Sciatic nerve (tissue), 2 donors: ENCODE measurements at regions not wholly inside any gene's neighbourhood (a gene's known extent, or its start where the extent isn't known, plus 50 kb on each side); places are given as distances from the start of the nearest gene placed in this dataset.

ENCODE experiments used
- ATAC-seq: fragments of 200-7000 bp; cut with Tn5 transposase; one replicate; pipeline ENCODE4 v1.9.1; 2020; ENCODE audit warnings: mild to moderate bottlenecking, moderate library complexity
- DNase-seq: peaks from one replicate; pipeline ENCODE4 v3.0.0-alpha.2; 2020; ENCODE audit warnings: low spot score
- intact Hi-C: fragments of 100-400 bp; cut with DNase I; formaldehyde crosslinking; loops from one replicate; pipeline ENCODE4 v1.14.2; 2022
- donor health status: DM: no; HTN: no; CAD: no.
- donor health status: DM: no; HTN: no; CAD: no.

DNA sequence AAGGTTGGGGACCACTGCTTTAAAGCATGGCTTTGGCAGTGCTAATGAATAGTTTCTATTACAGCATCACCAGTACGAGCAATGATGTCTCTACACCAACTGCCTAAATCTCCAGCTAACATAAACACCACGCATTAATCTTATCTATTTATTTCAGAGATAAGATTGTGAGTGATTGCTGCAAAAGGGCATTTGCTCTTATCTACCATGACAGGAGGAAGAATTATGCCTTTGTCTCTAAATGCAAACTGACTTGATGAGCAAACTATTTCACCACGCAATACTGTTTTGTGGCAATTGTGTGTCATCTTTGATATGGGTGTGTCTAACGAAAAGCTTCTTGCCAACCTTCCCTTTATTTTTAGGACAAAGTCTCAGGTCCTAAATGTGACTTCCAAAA is 684.9 kb downstream of the SORCS1 start:
- no peak for ATAC-seq
- no peak for DNase-seq
- intact Hi-C loops, result no loop called here

- intact Hi-C loops, result no loop called here
- DNase-seq (no peak), ATAC-seq (no peak)
These were observed 689.6 kb downstream of the SORCS1 start for GRCh38 chr10:106474876-106475275.

DNA sequence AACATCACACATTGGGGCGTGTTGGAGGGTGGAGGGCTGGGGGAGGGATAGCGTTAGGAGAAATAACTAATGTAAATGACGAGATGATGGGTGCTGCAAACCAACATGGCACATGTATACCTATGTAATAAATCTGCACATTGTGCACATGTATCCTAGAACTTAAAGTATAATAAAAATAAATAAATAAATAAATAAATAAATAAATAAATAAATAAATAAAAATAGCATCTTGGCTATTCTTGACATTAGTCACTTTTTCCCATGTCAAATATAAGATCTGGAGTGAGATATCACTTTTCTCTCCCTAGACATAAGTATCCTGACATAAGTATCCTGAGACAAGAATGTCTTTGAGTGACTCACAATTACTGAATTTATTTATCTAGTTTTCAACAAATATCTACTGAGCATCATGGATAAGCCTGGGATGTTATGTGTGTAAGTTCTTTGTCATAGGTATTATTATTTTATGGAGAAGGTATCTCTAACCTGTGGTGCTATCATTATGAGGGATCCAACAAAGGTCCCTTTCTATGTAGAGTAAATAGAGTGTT is 691.3 kb downstream of the SORCS1 start:
- ATAC-seq (no peak), DNase-seq (no peak)
- intact Hi-C loops, result no loop called here

- intact Hi-C loops, result no loop called here
- DNase-seq, result no peak
- ATAC-seq, result no peak
These were observed 697.0 kb downstream of the SORCS1 start for GRCh38 chr10:106467506-106467905.

DNA sequence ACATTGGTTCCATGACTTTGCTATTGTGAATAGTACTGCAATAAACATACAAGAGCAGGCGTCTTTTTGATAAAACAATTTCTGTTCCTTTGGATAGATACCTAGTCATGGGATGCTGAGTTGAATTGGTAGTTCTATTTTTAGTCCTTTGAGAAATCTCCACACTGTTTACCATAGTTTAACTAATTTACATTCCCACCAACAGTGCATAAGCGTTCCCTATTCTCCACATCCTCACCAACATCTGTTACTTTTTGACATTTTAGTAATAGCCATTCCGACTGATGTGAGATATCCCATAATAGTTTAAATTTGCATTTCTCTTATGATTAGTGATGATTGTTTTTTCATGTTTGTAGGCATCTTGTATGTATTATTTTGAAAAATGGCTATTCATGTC is 707.0 kb downstream of the SORCS1 start:
- ATAC-seq, result no peak
- intact Hi-C loops, result no loop called here
- DNase-seq, result no peak

GRCh38 chr10:106454233-106454632 is 710.3 kb downstream of the SORCS1 start:
- intact Hi-C loops, result no loop called here
- ATAC-seq (no peak), DNase-seq (no peak)

- ATAC-seq, result no peak
- intact Hi-C loops, result no loop called here
- DNase-seq, result no peak
These were observed 713.5 kb downstream of the SORCS1 start for GRCh38 chr10:106450966-106451365.

DNA sequence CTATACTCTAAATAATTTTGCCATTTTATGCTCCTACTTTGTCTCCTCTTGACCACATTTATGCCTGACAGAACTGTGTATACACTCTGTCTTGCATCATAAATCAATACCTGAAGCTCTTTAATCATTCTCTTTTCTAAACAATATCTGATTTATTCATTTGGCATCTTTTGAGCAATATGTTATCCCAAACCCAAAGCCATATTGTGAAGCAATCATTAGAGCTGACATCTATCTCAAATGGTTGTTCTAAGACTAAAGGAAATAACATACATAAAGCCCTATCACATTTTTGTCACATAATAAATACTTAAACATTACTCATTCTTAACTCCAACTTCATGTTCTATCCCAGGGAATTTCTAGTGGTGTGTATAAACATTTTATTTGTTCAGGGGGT is 717.6 kb downstream of the SORCS1 start:
- DNase-seq, result no peak
- intact Hi-C loops, result no loop called here
- ATAC-seq, result no peak

- DNase-seq, result no peak
- intact Hi-C loops, result no loop called here
- no peak for ATAC-seq
These were observed 722.3 kb downstream of the SORCS1 start for GRCh38 chr10:106442223-106442622.

GRCh38 chr10:106440767-106441166 is 723.7 kb downstream of the SORCS1 start:
- DNase-seq (no peak), ATAC-seq (no peak)
- intact Hi-C loops, result no loop called here

DNA sequence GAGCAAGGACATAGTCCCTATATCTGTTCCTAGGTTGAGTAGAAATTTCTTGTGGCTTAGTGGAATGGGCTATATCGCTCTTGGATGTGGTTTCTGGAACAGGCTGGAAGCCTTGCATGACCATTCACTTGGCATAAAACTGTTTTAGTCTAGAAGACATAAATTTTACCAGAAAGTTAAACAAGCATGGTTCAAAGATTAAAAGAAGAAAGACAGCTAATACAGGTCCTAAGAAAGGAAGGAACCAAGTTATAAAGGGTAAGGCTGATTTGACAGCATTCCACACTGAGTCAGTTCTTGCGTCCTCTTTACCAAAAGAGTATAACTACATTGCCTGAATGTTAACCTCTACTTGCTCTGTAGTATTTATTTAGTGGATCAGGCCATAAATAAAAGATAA is 724.2 kb downstream of the SORCS1 start:
- ATAC-seq (no peak), DNase-seq (no peak)
- intact Hi-C loops, result no loop called here

- no peak for ATAC-seq
- intact Hi-C loops, result no loop called here
- no peak for DNase-seq
These were observed 725.1 kb downstream of the SORCS1 start for GRCh38 chr10:106439366-106439765.

- DNase-seq (no peak), ATAC-seq (no peak)
- intact Hi-C loops, result no loop called here
These were observed 726.1 kb downstream of the SORCS1 start for GRCh38 chr10:106438386-106438785.

GRCh38 chr10:106436123-106436715 is 728.3 kb downstream of the SORCS1 start:
- DNase-seq (no peak), ATAC-seq (no peak)
- intact Hi-C loops, result no loop called here

DNA sequence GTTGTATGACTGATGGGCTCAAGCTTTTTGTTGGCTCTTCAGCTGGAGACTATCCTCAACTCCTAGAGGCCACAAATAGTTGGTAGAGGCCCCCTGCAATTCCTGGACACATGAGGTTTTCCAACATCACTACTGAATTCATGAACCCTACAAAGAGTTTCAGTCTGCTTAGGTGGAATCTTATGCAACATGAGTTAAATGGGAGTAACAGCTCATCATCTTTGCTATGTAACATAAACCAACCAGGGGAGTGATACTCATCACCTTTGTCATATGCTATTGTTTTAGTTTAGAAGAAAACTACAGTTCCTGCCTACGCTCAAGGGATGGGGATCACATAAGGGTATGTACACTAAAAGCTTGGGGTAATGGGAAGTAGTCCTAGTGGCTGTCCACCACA is 729.4 kb downstream of the SORCS1 start:
- no peak for DNase-seq
- ATAC-seq, result no peak
- intact Hi-C loops, result no loop called here

DNA sequence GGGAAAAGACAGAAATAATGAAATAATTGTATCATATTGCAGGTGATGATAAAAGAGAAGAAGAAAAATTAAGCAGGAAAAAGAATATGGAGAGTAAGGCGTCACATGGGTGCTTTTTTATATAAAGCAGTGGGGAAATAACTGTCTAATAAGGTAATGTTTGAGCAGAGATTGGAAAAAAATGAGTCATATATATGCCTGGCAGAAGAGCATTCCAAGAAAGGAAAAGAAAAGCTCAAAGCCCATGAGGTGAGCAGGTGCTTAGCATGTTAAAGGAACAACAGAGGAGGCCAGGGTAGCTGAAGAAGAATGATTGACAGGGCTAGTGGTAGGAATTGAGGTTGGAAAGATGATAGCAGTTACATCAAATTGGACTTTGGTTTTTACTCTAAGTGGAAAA is 739.5 kb downstream of the SORCS1 start:
- no peak for DNase-seq
- intact Hi-C loops, result no loop called here
- ATAC-seq, result no peak

DNA sequence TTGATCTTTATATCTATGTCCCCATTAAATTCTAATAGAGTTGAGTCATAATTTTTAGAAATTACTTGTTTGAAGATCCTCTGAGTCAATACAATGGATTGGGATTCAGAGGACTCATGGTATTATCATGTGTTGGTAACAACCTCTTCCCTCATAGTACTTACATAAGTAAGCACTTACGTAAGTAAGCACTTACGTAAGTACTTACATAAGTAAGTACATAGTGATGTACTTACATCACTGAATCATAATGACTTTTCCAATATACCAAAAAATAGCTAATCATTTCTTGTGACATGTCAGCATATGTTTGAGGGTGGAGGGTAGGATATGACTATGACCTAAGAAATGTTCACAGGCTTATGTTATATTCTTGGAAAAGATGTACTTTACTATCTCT is 740.5 kb downstream of the SORCS1 start:
- DNase-seq (no peak), ATAC-seq (no peak)
- intact Hi-C loops, result no loop called here

DNA sequence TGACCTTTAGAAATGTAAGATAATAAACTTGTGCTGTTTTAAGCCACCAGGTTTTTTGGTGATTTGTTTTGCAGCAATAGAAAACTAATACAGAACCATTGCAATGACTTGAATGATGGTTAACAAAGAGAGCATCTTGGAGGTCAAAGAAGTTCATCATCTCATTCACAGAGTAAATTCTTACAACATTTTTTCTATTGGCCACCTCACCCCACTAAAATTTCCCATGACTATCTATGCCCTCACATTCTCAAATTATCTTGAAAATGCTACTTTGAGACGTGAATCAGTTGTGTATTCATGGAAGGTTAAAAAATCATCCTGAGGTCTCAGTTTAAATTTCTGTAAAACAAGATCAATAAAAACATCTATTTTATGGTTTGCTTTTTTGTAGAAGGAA is 754.2 kb downstream of the SORCS1 start:
- intact Hi-C loops, result no loop called here
- no peak for ATAC-seq
- DNase-seq, result no peak

GRCh38 chr10:106405141-106405540 is 759.4 kb downstream of the SORCS1 start:
- intact Hi-C loops, result no loop called here
- ATAC-seq (no peak), DNase-seq (no peak)

DNA sequence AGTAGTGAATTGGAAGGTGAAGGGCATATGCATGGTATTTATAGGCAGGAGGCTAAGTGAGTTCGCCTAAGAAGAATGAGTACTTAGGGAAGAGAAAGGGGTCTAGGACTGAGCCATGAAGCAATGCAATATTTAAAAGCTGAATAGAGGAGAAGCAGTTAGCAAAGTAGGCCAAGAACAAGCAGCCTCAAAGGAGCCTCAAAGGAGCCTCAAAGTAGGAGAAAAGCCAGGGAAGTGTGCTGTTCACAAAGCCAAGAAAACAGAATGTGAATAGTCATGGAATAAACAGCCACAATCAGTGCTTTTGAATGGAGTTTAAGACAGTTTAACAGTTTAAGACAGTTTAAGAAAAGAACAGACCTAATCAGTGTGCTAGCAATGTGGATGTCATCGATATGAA is 762.0 kb downstream of the SORCS1 start:
- ATAC-seq, result no peak
- no peak for DNase-seq
- intact Hi-C loops, result no loop called here

DNA sequence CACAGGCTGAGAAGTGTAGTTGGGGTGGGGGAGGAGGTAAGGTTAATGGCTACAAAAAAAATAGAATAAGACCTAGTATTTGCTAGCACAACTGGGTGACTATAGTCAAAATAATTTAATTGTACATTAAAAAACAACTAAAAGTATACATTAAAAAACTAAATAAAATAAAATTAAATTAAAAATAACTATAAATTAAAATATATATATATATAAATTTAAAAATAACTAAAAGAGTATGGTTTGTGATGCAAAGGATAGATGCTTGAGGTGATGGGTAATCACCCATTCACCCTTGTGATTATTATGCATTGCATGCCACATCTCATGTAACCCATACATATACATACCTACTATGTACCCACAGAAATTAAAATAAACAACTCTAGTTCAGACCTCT is 762.5 kb downstream of the SORCS1 start:
- DNase-seq (no peak), ATAC-seq (no peak)
- intact Hi-C loops, result no loop called here

DNA sequence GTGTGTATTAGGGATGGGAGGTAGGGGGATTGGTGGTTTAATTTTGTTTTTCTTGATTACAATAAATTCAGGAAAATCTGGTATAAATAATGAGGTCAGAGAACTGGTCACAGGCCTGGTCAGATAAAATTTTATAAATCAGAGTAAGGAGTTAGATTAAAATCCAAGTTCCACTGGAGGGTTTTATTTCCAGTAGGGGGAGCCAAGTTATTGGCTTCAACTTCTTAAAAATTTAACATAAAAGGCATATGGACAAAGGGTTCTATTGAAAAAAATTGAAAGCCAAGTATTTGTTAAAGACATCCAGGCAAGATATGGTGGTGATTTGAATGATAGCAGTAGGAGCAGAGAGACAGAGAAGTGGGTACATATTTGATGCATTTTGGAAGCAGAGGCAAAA is 763.3 kb downstream of the SORCS1 start:
- no peak for DNase-seq
- no peak for ATAC-seq
- intact Hi-C loops, result no loop called here
